ENCODE measurements at regions not wholly inside any gene's neighbourhood (a gene's known extent, or its start where the extent isn't known, plus 50 kb on each side); places are given as distances from the start of the nearest gene placed in this dataset.

GRCh38 chr22:42324990-42325710 is 54.7 kb upstream of the TCF20 start (continued):
- no peak for TF ChIP-seq ZNF462 (CRISPR knock-in tag; IDR thresholded peaks at IDR 0.05)
- TF ChIP-seq ZNF331 (CRISPR knock-in tag; IDR thresholded peaks at IDR 0.05; ENCODE audit: low read depth), result no peak
- no peak for TF ChIP-seq CREB1 (CRISPR knock-in tag; IDR thresholded peaks at IDR 0.05; ENCODE audit: low read depth)
- TF ChIP-seq EZH2 (IDR thresholded peaks at IDR 0.05; ENCODE audit: low read depth, unreplicated experiment), result no peak
- TF ChIP-seq NANOG (IDR thresholded peaks at IDR 0.05; ENCODE audit: borderline replicate concordance), result no peak
- TF ChIP-seq JUNB (IDR thresholded peaks at IDR 0.05; ENCODE audit: unreplicated experiment), result no peak
- no peak for TF ChIP-seq POLR2AphosphoS5 (IDR thresholded peaks at IDR 0.05; ENCODE audit: low read depth)

- no peaks in the 10 kb centered on the region; the same call in 1 of the 2 replicates for H4K20me1 ChIP-seq (replicated peaks; ENCODE audit: insufficient read depth)
- peaks cover 12% of the 10 kb centered on the region; the same call in 1 of the 2 replicates for H3K4me1 ChIP-seq (ENCODE audit: insufficient read depth)
- H3K4me3 ChIP-seq, result no peak overlapping the region
- H3K4me1 Mint-ChIP-seq, result peaks cover 34% of the 10 kb centered on the region
- no peak for DNase-seq (ENCODE audit: low spot score)
- no peak overlapping the region for H3K27ac Mint-ChIP-seq
- H3K9me2 ChIP-seq (ENCODE audit: insufficient read depth), result no peaks in the 10 kb centered on the region
- ATAC-seq, result no peak
- H3K9me3 Mint-ChIP-seq, result no peaks in the 10 kb centered on the region; the same call in 1 of the 3 replicates
- no peaks in the 10 kb centered on the region for H3F3A ChIP-seq (replicated peaks; ENCODE audit: low read depth)
- no peaks in the 10 kb centered on the region for H3K79me2 ChIP-seq (replicated peaks; ENCODE audit: insufficient read depth)
- H3K36me3 ChIP-seq (ENCODE audit: insufficient read depth), result no peaks in the 10 kb centered on the region
- no peak overlapping the region for H2AFZ ChIP-seq
- H3K27ac ChIP-seq (ENCODE audit: low read depth), result no peak overlapping the region
- H3K4me2 ChIP-seq, result no peak overlapping the region
- no peaks in the 10 kb centered on the region for H3K27me3 ChIP-seq (ENCODE audit: insufficient read depth)
- TF ChIP-seq EZH2phosphoT487 (IDR thresholded peaks at IDR 0.05; ENCODE audit: unreplicated experiment) (no peak), REST (IDR thresholded peaks at IDR 0.05; ENCODE audit: unreplicated experiment) (no peak), POLR2AphosphoS5 (IDR thresholded peaks at IDR 0.05; ENCODE audit: low read depth) (no peak), STAT1 (IDR thresholded peaks at IDR 0.05; ENCODE audit: unreplicated experiment) (no peak), ETS1 (IDR thresholded peaks at IDR 0.05) (no peak), CTCF (conservative IDR thresholded peaks at IDR 0.05; ENCODE audit: low read depth in 2 of 2) (no peak), NANOG (IDR thresholded peaks at IDR 0.05; ENCODE audit: borderline replicate concordance) (no peak)
- H3K4me3 Mint-ChIP-seq, result no peak overlapping the region
- H3K27me3 Mint-ChIP-seq (ENCODE audit: insufficient read depth, low read depth, poor library complexity), result peaks cover 9% of the 10 kb centered on the region
- peaks cover 8% of the 10 kb centered on the region; the same call in 1 of the 3 replicates for H3K36me3 Mint-ChIP-seq (ENCODE audit: low read depth)
Observed at GRCh38 chr22:42324566-42324965, 54.1 kb upstream of the TCF20 start.
